GM12878 (cell line): ENCODE measurements at regions not wholly inside any gene's neighbourhood (a gene's known extent, or its start where the extent isn't known, plus 50 kb on each side); places are given as distances from the start of the nearest gene placed in this dataset.

Experiments
- ATAC-seq: fragments of 200-7000 bp; cut with Tn5 transposase; 3 replicates; pipeline ENCODE4 v1.9.1; 2020; ENCODE audit warnings: mild to moderate bottlenecking, moderate library complexity
- BruUV-seq: library from RNA; stranded (reverse); fragments of 400-500 nt; replicated peaks from 2 replicates; lab custom pipeline; 2021; lab: Mats Ljungman, UMichigan
- CTCF ChIA-PET: fragments of 300-600 bp; sonication (Branson Sonifier 250); formaldehyde crosslinking; extraction: SDS; loops from one replicate; lab custom pipeline; 2021; ENCODE audit warnings: inconsistent platforms; lab: Yijun Ruan, JAX
- POLR2A ChIA-PET: fragments of 350-600 bp; formaldehyde crosslinking; extraction: SDS; loops from one replicate; lab custom pipeline; 2021; ENCODE audit warnings: inconsistent platforms; lab: Charles Lee
- RAD21 ChIA-PET: fragments of 300-600 bp; sonication (Branson Sonifier 250); formaldehyde crosslinking; loops from one replicate; lab custom pipeline; 2023; ENCODE audit warnings: antibody characterized with exemption; ENCODE audit not compliant: unreplicated experiment; lab: Charles Lee
- SMC1A ChIA-PET: fragments of 300-600 bp; sonication (Branson Sonifier 250); formaldehyde crosslinking; loops from one replicate; lab custom pipeline; 2023; ENCODE audit not compliant: unreplicated experiment, uncharacterized antibody; lab: Charles Lee
- DNase-seq: peaks from one replicate; pipeline ENCODE4 v3.0.0-alpha.2; 2011; ENCODE audit warnings: low read depth, low spot score
- FAIRE-seq: peaks from 3 replicates; lab custom pipeline; 2011; peaks lifted over from hg19 to GRCh38; lab: Jason Lieb, UNC
- H2AFZ ChIP-seq: 2 replicates; pipeline ENCODE4 v1.6.0; 2011; ENCODE audit warnings: low read depth, low read length, control low read depth; ENCODE audit not compliant: control insufficient read depth
- H3K27ac ChIP-seq: 2 replicates; pipeline ENCODE4 v1.5.1; 2011; ENCODE audit warnings: control low read depth; ENCODE audit not compliant: control insufficient read depth, insufficient read depth
- H3K27me3 ChIP-seq, 2 experiments: replicated peaks in 1 of 2; 2 replicates each; pipeline versions ENCODE4 v1.6.0 to v1.6.1; 2011; ENCODE audit warnings: low read length in 1 of 2; ENCODE audit not compliant: control insufficient read depth in 2 of 2, insufficient read depth in 2 of 2
- H3K36me3 ChIP-seq, 2 experiments: 2 replicates each; pipeline ENCODE4 v1.5.1; 2011; ENCODE audit warnings: low read length in 1 of 2; ENCODE audit not compliant: control insufficient read depth in 2 of 2, insufficient read depth in 2 of 2
- H3K4me1 ChIP-seq: 2 replicates; pipeline ENCODE4 v1.6.1; 2011; ENCODE audit warnings: mild to moderate bottlenecking, low read length, moderate library complexity, mixed read lengths; ENCODE audit not compliant: control insufficient read depth, insufficient read depth
- H3K4me2 ChIP-seq: 2 replicates; pipeline ENCODE4 v1.6.0; 2011; ENCODE audit warnings: control low read depth; ENCODE audit not compliant: control insufficient read depth, insufficient read depth
- H3K4me3 ChIP-seq: fragments of 200-600 bp; sonication (generic); 2 replicates; pipeline ENCODE4 v1.5.1; 2016
- H3K79me2 ChIP-seq: 2 replicates; pipeline ENCODE4 v1.6.0; 2011; ENCODE audit warnings: low read length; ENCODE audit not compliant: control insufficient read depth, insufficient read depth
- H3K9ac ChIP-seq: 2 replicates; pipeline ENCODE4 v1.8.0; 2011; ENCODE audit warnings: low read length, control low read depth, mixed read lengths; ENCODE audit not compliant: control insufficient read depth, insufficient read depth
- H3K9me3 ChIP-seq: replicated peaks from 3 replicates; pipeline ENCODE4 v1.5.1; 2011; ENCODE audit warnings: mild to moderate bottlenecking, low read length; ENCODE audit not compliant: control insufficient read depth, insufficient read depth
- H4K20me1 ChIP-seq: 2 replicates; pipeline ENCODE4 v1.6.0; 2011; ENCODE audit not compliant: control insufficient read depth, insufficient read depth
- CEBPB ChIP-seq, 2 experiments: fragments of 150-350 bp in 1 of 2; IDR thresholded peaks; 2 replicates each; pipeline ENCODE4 v1.6.1; 2012 to 2014; ENCODE audit warnings: low read depth in 2 of 2, low read length in 2 of 2, borderline replicate concordance in 1 of 2, inconsistent platforms in 1 of 2
- CHD1 ChIP-seq: IDR thresholded peaks from 2 replicates; pipeline ENCODE4 v1.6.1; 2012; ENCODE audit warnings: low read depth, low read length, improper control_type of control experiment
- E2F4 ChIP-seq: IDR thresholded peaks from 2 replicates; pipeline ENCODE4 v1.6.1; 2012; ENCODE audit warnings: low read depth, low read length, improper control_type of control experiment
- EGR1 ChIP-seq, 2 experiments: IDR thresholded peaks; 1 replicate in 1 of 2; 2 replicates in 1 of 2; pipeline ENCODE4 v1.6.1; 2011 to 2012; ENCODE audit warnings: low read depth in 2 of 2, low read length in 2 of 2, borderline replicate concordance in 1 of 2, mild to moderate bottlenecking in 1 of 2, moderate library complexity in 1 of 2
- HDAC2 ChIP-seq: fragments of 200-600 bp; sonication (generic); IDR thresholded peaks from 2 replicates; pipeline ENCODE4 v1.6.1; 2017
- JUND ChIP-seq: IDR thresholded peaks from 2 replicates; pipeline ENCODE4 v1.6.1; 2012; ENCODE audit warnings: low read depth, mild to moderate bottlenecking, low read length, improper control_type of control experiment, moderate library complexity
- KLF5 ChIP-seq: fragments of 450-650 bp; IDR thresholded peaks from 2 replicates; pipeline ENCODE4 v1.6.1; 2014; ENCODE audit warnings: mild to moderate bottlenecking; ENCODE audit not compliant: partially characterized antibody
- MXI1 ChIP-seq: fragments of 150-350 bp; IDR thresholded peaks from 2 replicates; pipeline ENCODE4 v1.6.1; 2011; ENCODE audit warnings: low read depth, mild to moderate bottlenecking, inconsistent platforms, low read length, improper control_type of control experiment
- NBN ChIP-seq: fragments of 450-650 bp; IDR thresholded peaks from 2 replicates; pipeline ENCODE4 v1.6.1; 2016
- SPI1 ChIP-seq: IDR thresholded peaks from 2 replicates; pipeline ENCODE4 v1.6.1; 2011; ENCODE audit warnings: low read depth, mild to moderate bottlenecking, low read length, moderate library complexity, borderline replicate concordance; ENCODE audit not compliant: insufficient read depth
- SREBF2 ChIP-seq: IDR thresholded peaks from 2 replicates; pipeline ENCODE4 v1.6.1; 2012; ENCODE audit warnings: mild to moderate bottlenecking, low read length
- SRF ChIP-seq, 2 experiments: IDR thresholded peaks; 2 replicates each; pipeline ENCODE4 v1.6.1; 2011; ENCODE audit warnings: low read depth in 2 of 2, low read length in 2 of 2, mild to moderate bottlenecking in 1 of 2, moderate library complexity in 1 of 2
- USF1 ChIP-seq: IDR thresholded peaks from 2 replicates; pipeline ENCODE4 v1.6.1; 2011; ENCODE audit warnings: borderline replicate concordance, low read depth, mild to moderate bottlenecking, moderate library complexity, mixed read lengths, low read length; ENCODE audit not compliant: insufficient read depth; ENCODE audit errors: extremely low read length
- ZBTB4 ChIP-seq: fragments of 450-650 bp; formaldehyde crosslinking; IDR thresholded peaks from 2 replicates; pipeline ENCODE4 v1.4.0; 2022; ENCODE audit warnings: mild to moderate bottlenecking, moderate library complexity
- ZNF592 ChIP-seq: fragments of 450-650 bp; IDR thresholded peaks from 2 replicates; pipeline ENCODE4 v1.6.1; 2017; ENCODE audit warnings: mild to moderate bottlenecking, moderate library complexity
- WGBS: methylation state at CpG from one replicate; pipeline ENCODE4 v1.1.6; 2016; ENCODE audit warnings: low lambda C conversion rate; ENCODE audit not compliant: insufficient replicate concordance, insufficient coverage; ENCODE audit errors: missing lambda C conversion rate; 5-methylcytosine and 5-hydroxymethylcytosine counted together
- in situ Hi-C: fragments of 300-500 bp; cut with MboI; formaldehyde crosslinking; loops from 9 replicates; pipeline ENCODE4 v1.14.3; 2018; ENCODE audit warnings: mixed read lengths
- intact Hi-C: fragments of 100-400 bp; cut with micrococcal nuclease; formaldehyde crosslinking; loops from one replicate; pipeline ENCODE4 v1.14.2; 2022; ENCODE audit not compliant: unreplicated experiment

- no peaks in the 10 kb centered on the region for H3K27me3 ChIP-seq
- no peaks in the 10 kb centered on the region for H3K9me3 ChIP-seq
- no peak for DNase-seq
- POLR2A ChIA-PET: no interaction called here
- no peak overlapping the region for H3K4me2 ChIP-seq
- no peak for FAIRE-seq
- RAD21 ChIA-PET: no interaction called here
- no TSS peak for BruUV-seq
- intact Hi-C loops (no loop called here), in situ Hi-C loops (no loop called here)
- no peak overlapping the region for H3K9ac ChIP-seq
- H3K27ac ChIP-seq: no peak overlapping the region
- SMC1A ChIA-PET: no interaction called here
- CTCF ChIA-PET: interaction anchor here (1.1 kb wide), 1 partner anchor 14 kb away, joined by 3 read pairs; no protein-coding TSS in a partner anchor
- H2AFZ ChIP-seq: no peak overlapping the region
- H4K20me1 ChIP-seq: no peaks in the 10 kb centered on the region
- no peak overlapping the region for H3K4me3 ChIP-seq
- no peaks in the 10 kb centered on the region for H3K79me2 ChIP-seq
- ATAC-seq: no peak
- no peaks in the 10 kb centered on the region for H3K36me3 ChIP-seq
- no peaks in the 10 kb centered on the region for H3K4me1 ChIP-seq
- 44% methylated on average over 6 of the region's 6 CpGs for WGBS
- no peak for TF ChIP-seq SREBF2
- no peak for TF ChIP-seq SRF (IDR thresholded peaks at IDR 0.05; ENCODE audit: low read depth in 2 of 2, low read length in 2 of 2)
- no peak for TF ChIP-seq ZBTB4 (CRISPR knock-in tag)
- TF ChIP-seq CHD1: no peak
- TF ChIP-seq KLF5: no peak
- TF ChIP-seq E2F4: no peak
- no peak for TF ChIP-seq MXI1
- no peak for TF ChIP-seq JUND
- TF ChIP-seq NBN: no peak
- TF ChIP-seq USF1: no peak
- no peak for TF ChIP-seq SPI1
- TF ChIP-seq HDAC2: no peak
- TF ChIP-seq ZNF592: no peak
- no peak for TF ChIP-seq CEBPB (IDR thresholded peaks at IDR 0.05; ENCODE audit: borderline replicate concordance in 1 of 2, low read depth in 2 of 2, low read length in 2 of 2)
- no peak for TF ChIP-seq EGR1 (IDR thresholded peaks at IDR 0.05; ENCODE audit: borderline replicate concordance in 1 of 2, low read depth in 2 of 2, low read length in 2 of 2)
These were observed 704.4 kb upstream of the CDH9 start for GRCh38 chr5:27742805-27743204.
